Activated CD8-positive, alpha-beta T cell treated with anti-CD3 and anti-CD28 coated beads for 36 hours (primary cell): ENCODE measurements at regions not wholly inside any gene's neighbourhood (a gene's known extent, or its start where the extent isn't known, plus 50 kb on each side); places are given as distances from the start of the nearest gene placed in this dataset.

ENCODE experiments used
- ATAC-seq: fragments of 200-7000 bp; cut with Tn5 transposase; one replicate; pipeline ENCODE4 v1.10.0; 2021; ENCODE audit warnings: mild to moderate bottlenecking, moderate library complexity
- CTCF ChIA-PET: fragments of 350-600 bp; sonication (Branson Sonifier 250); formaldehyde crosslinking; loops from one replicate; lab custom pipeline; 2021; ENCODE audit warnings: antibody characterized with exemption; lab: Charles Lee
- POLR2A ChIA-PET: fragments of 350-600 bp; sonication (Branson Sonifier 250); formaldehyde crosslinking; loops from one replicate; lab custom pipeline; 2021; ENCODE audit warnings: antibody characterized with exemption; lab: Charles Lee
- DNase-seq: peaks from one replicate; pipeline ENCODE4 v3.0.0-alpha.2; 2020
- H3K27ac Mint-ChIP-seq: one replicate; pipeline ENCODE4 v1.8.0; 2021; ENCODE audit warnings: mild to moderate bottlenecking, mixed read lengths
- H3K27me3 Mint-ChIP-seq: one replicate; pipeline ENCODE4 v1.8.0; 2021; ENCODE audit warnings: mixed read lengths
- H3K36me3 Mint-ChIP-seq: one replicate; pipeline ENCODE4 v1.8.0; 2021; ENCODE audit warnings: low read depth, mixed read lengths
- H3K4me1 Mint-ChIP-seq: one replicate; pipeline ENCODE4 v1.8.0; 2021; ENCODE audit warnings: low read depth, mixed read lengths
- H3K4me3 Mint-ChIP-seq: one replicate; pipeline ENCODE4 v1.8.0; 2021; ENCODE audit warnings: mild to moderate bottlenecking, moderate library complexity, mixed read lengths
- H3K9me3 Mint-ChIP-seq: one replicate; pipeline ENCODE4 v1.8.0; 2021; ENCODE audit warnings: mixed read lengths
- CTCF ChIP-seq: fragments of 200-600 bp; IDR thresholded peaks from one replicate; pipeline ENCODE4 v1.8.0; 2022; ENCODE audit warnings: antibody characterized with exemption, mild to moderate bottlenecking
- intact Hi-C: fragments of 100-400 bp; cut with micrococcal nuclease; formaldehyde crosslinking; loops from one replicate; pipeline ENCODE4 v1.10.0; 2022

GRCh38 chr17:33451221-33451620 is 158.1 kb upstream of the ASIC2 start:
- no peaks in the 10 kb centered on the region for H3K36me3 Mint-ChIP-seq
- no peaks in the 10 kb centered on the region for H3K4me1 Mint-ChIP-seq
- peaks cover 7% of the 10 kb centered on the region for H3K27me3 Mint-ChIP-seq
- no peak overlapping the region for H3K4me3 Mint-ChIP-seq
- H3K9me3 Mint-ChIP-seq, result no peaks in the 10 kb centered on the region
- H3K27ac Mint-ChIP-seq, result no peak overlapping the region
- ChIA-PET CTCF (no interaction called here), POLR2A (no interaction called here)
- intact Hi-C loops, result loop anchor here (10.0 kb wide), 1 partner anchor 64 kb away; no protein-coding TSS in a partner anchor
- ATAC-seq, result no peak
- no peak for DNase-seq
- TF ChIP-seq CTCF, result no peak

- ChIA-PET CTCF (no interaction called here), POLR2A (no interaction called here)
- H3K27me3 Mint-ChIP-seq, result peaks cover 12% of the 10 kb centered on the region
- no peak for ATAC-seq
- no peak overlapping the region for H3K4me3 Mint-ChIP-seq
- H3K4me1 Mint-ChIP-seq, result no peaks in the 10 kb centered on the region
- H3K36me3 Mint-ChIP-seq, result no peaks in the 10 kb centered on the region
- no peak overlapping the region for H3K27ac Mint-ChIP-seq
- DNase-seq, result no peak
- H3K9me3 Mint-ChIP-seq, result no peaks in the 10 kb centered on the region
- intact Hi-C loops, result loop anchor here (10.0 kb wide), 1 partner anchor 57 kb away; no protein-coding TSS in a partner anchor
- TF ChIP-seq CTCF, result no peak
Measured at GRCh38 chr17:33457477-33457876, 164.4 kb upstream of the ASIC2 start.

GRCh38 chr17:33459078-33459940 is 166.2 kb upstream of the ASIC2 start:
- H3K36me3 Mint-ChIP-seq, result no peaks in the 10 kb centered on the region
- POLR2A ChIA-PET, result no interaction called here
- H3K4me1 Mint-ChIP-seq, result no peaks in the 10 kb centered on the region
- DNase-seq (no peak), ATAC-seq (no peak)
- CTCF ChIA-PET, result no interaction called here
- H3K9me3 Mint-ChIP-seq, result no peaks in the 10 kb centered on the region
- H3K4me3 Mint-ChIP-seq, result no peak overlapping the region
- H3K27ac Mint-ChIP-seq, result no peak overlapping the region
- intact Hi-C loops, result loop anchor here (10.0 kb wide), 1 partner anchor 55 kb away; no protein-coding TSS in a partner anchor
- H3K27me3 Mint-ChIP-seq, result peaks cover 12% of the 10 kb centered on the region
- no peak for TF ChIP-seq CTCF

- Mint-ChIP-seq H3K36me3 (no peaks in the 10 kb centered on the region), H3K4me1 (no peaks in the 10 kb centered on the region), H3K9me3 (no peaks in the 10 kb centered on the region), H3K4me3 (no peak overlapping the region), H3K27ac (no peak overlapping the region), H3K27me3 (peaks cover 12% of the 10 kb centered on the region)
- POLR2A ChIA-PET, result interaction anchor here (0.8 kb wide), 1 partner anchor 40 kb away, joined by 3 read pairs; no protein-coding TSS in a partner anchor
- intact Hi-C loops, result no loop called here
- no peak for TF ChIP-seq CTCF
- CTCF ChIA-PET, result no interaction called here
- ATAC-seq (no peak), DNase-seq (no peak)
Measured at GRCh38 chr17:33460781-33461450, 167.8 kb upstream of the ASIC2 start.

GRCh38 chr17:33463887-33464286 is 170.8 kb upstream of the ASIC2 start:
- peaks cover 9% of the 10 kb centered on the region for H3K27me3 Mint-ChIP-seq
- ChIA-PET CTCF (no interaction called here), POLR2A (no interaction called here)

More at GRCh38 chr17:33463887-33464286, 170.8 kb upstream of the ASIC2 start:
- DNase-seq (no peak), ATAC-seq (no peak)
- H3K36me3 Mint-ChIP-seq, result no peaks in the 10 kb centered on the region
- TF ChIP-seq CTCF, result no peak
- no peak overlapping the region for H3K27ac Mint-ChIP-seq
- no peak overlapping the region for H3K4me3 Mint-ChIP-seq
- intact Hi-C loops, result no loop called here
- H3K4me1 Mint-ChIP-seq, result no peaks in the 10 kb centered on the region
- H3K9me3 Mint-ChIP-seq, result peaks cover 4% of the 10 kb centered on the region
